ENCODE measurements at regions not wholly inside any gene's neighbourhood (a gene's known extent, or its start where the extent isn't known, plus 50 kb on each side); places are given as distances from the start of the nearest gene placed in this dataset.

DNA sequence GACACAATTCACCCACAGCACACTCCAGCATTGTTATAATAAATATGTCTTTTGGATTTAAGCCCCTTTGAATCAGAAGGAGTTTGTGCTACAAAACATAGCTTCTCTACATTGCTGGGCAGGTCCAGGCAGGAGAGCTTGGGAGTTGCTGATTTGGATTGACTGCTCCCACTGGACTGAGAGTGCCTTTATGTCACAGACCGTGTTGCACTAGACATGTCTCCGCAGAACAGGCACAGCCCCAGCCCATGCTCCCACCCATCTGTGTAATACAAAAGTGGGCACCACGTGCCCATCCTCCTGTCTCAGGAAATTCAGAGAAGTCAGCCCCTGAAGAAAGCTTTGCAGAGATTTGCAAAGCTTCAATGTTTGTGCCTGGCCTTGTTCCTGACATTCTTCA is 117.1 kb downstream of the MED10 start:
- TF ChIP-seq, protein P1, sequence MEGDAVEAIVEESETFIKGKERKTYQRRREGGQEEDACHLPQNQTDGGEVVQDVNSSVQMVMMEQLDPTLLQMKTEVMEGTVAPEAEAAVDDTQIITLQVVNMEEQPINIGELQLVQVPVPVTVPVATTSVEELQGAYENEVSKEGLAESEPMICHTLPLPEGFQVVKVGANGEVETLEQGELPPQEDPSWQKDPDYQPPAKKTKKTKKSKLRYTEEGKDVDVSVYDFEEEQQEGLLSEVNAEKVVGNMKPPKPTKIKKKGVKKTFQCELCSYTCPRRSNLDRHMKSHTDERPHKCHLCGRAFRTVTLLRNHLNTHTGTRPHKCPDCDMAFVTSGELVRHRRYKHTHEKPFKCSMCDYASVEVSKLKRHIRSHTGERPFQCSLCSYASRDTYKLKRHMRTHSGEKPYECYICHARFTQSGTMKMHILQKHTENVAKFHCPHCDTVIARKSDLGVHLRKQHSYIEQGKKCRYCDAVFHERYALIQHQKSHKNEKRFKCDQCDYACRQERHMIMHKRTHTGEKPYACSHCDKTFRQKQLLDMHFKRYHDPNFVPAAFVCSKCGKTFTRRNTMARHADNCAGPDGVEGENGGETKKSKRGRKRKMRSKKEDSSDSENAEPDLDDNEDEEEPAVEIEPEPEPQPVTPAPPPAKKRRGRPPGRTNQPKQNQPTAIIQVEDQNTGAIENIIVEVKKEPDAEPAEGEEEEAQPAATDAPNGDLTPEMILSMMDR (IDR thresholded peaks at IDR 0.05) = no peak
- no peak for TF ChIP-seq POLR2A (IDR thresholded peaks at IDR 0.05)

Data from thyroid gland (tissue), 4 donors.